Common myeloid progenitor, CD34-positive (primary cell): ENCODE measurements at regions not wholly inside any gene's neighbourhood (a gene's known extent, or its start where the extent isn't known, plus 50 kb on each side); places are given as distances from the start of the nearest gene placed in this dataset.

Source experiments
- CTCF ChIA-PET: fragments of 350-600 bp; sonication (Branson Sonifier 250); formaldehyde crosslinking; loops from one replicate; lab custom pipeline; 2021; ENCODE audit warnings: antibody characterized with exemption; lab: Charles Lee
- POLR2A ChIA-PET: fragments of 350-600 bp; sonication (Branson Sonifier 250); formaldehyde crosslinking; loops from one replicate; lab custom pipeline; 2021; ENCODE audit warnings: antibody characterized with exemption; lab: Charles Lee
- DNase-seq, 3 donors: peaks; one replicate each; pipeline versions ENCODE4 v3.0.0 to v3.0.0-alpha.2; 2013
- H3K27ac ChIP-seq, 2 experiments: 1 replicate in 1 of 2; 2 replicates in 1 of 2; pipeline ENCODE4 v1.7.0; 2013; ENCODE audit warnings: inconsistent platforms in 2 of 2, low read length in 2 of 2, mild to moderate bottlenecking in 2 of 2, low read depth in 1 of 2, moderate library complexity in 1 of 2; ENCODE audit not compliant: severe bottlenecking in 2 of 2, insufficient read depth in 1 of 2, poor library complexity in 1 of 2
- H3K27me3 ChIP-seq, 5 experiments: replicated peaks in 2 of 5; 1 replicate in 3 of 5; 2 replicates in 2 of 5; pipeline versions ENCODE4 v1.6.1 to v1.7.0; 2013; ENCODE audit warnings: low read length in 4 of 5, mild to moderate bottlenecking in 2 of 5, moderate library complexity in 2 of 5, inconsistent platforms in 1 of 5; ENCODE audit not compliant: insufficient read depth in 5 of 5, control insufficient read depth in 4 of 5
- H3K36me3 ChIP-seq, 4 experiments: 1 replicate in 2 of 4; 2 replicates in 2 of 4; pipeline versions ENCODE4 v1.6.1 to v1.7.0; 2013; ENCODE audit warnings: low read length in 3 of 4, control low read depth in 1 of 4, mild to moderate bottlenecking in 1 of 4; ENCODE audit not compliant: control insufficient read depth in 4 of 4, insufficient read depth in 4 of 4
- H3K4me1 ChIP-seq, 4 experiments: 1 replicate in 3 of 4; 2 replicates in 1 of 4; pipeline versions ENCODE4 v1.6.1 to v1.7.1; 2013; ENCODE audit warnings: low read length in 3 of 4, mild to moderate bottlenecking in 3 of 4, control low read depth in 1 of 4, inconsistent platforms in 1 of 4, moderate library complexity in 1 of 4; ENCODE audit not compliant: control insufficient read depth in 4 of 4, insufficient read depth in 4 of 4; ENCODE audit errors: control extremely low read depth in 1 of 4
- H3K4me3 ChIP-seq, 7 experiments: 1 replicate in 4 of 7; 2 replicates in 3 of 7; pipeline versions ENCODE4 v1.5.1 to v1.7.0; 2013; ENCODE audit warnings: mild to moderate bottlenecking in 7 of 7, low read length in 6 of 7, moderate library complexity in 6 of 7, inconsistent platforms in 2 of 7, low read depth in 2 of 7, control low read depth in 1 of 7; ENCODE audit not compliant: insufficient read depth in 4 of 7, control insufficient read depth in 1 of 7; ENCODE audit errors: extremely low read depth in 1 of 7
- H3K9me3 ChIP-seq, 5 experiments: 1 replicate in 4 of 5; 2 replicates in 1 of 5; pipeline versions ENCODE4 v1.6.1 to v1.7.1; 2013; ENCODE audit warnings: low read length in 4 of 5, mild to moderate bottlenecking in 2 of 5, inconsistent platforms in 1 of 5, low read depth in 1 of 5, moderate library complexity in 1 of 5; ENCODE audit not compliant: control insufficient read depth in 4 of 5, insufficient read depth in 2 of 5; ENCODE audit errors: control extremely low read depth in 1 of 5
- WGBS: methylation state at CpG from one replicate; pipeline ENCODE4 v1.1.5; 2013; ENCODE audit not compliant: insufficient coverage; 5-methylcytosine and 5-hydroxymethylcytosine counted together

- no peaks in the 10 kb centered on the region for H3K27me3 ChIP-seq
- ChIA-PET CTCF (no interaction called here), POLR2A (no interaction called here)
- H3K36me3 ChIP-seq = no peaks in the 10 kb centered on the region
- no peak overlapping the region for H3K27ac ChIP-seq
- H3K4me1 ChIP-seq = no peaks in the 10 kb centered on the region
- peaks cover 0 to 4% (median 0%) of the 10 kb centered on the region in 5 experiments for H3K9me3 ChIP-seq
- no peak overlapping the region for H3K4me3 ChIP-seq
- no peak for DNase-seq
These were observed 193.5 kb downstream of the CYYR1 start for GRCh38 chr21:26379561-26379960.

GRCh38 chr21:26377111-26377694, 195.9 kb downstream of the CYYR1 start:
- no peak for DNase-seq
- Histone ChIP-seq H3K27me3 (no peaks in the 10 kb centered on the region), H3K9me3 (no peaks in the 10 kb centered on the region), H3K4me3 (no peak overlapping the region), H3K36me3 (no peaks in the 10 kb centered on the region), H3K4me1 (no peaks in the 10 kb centered on the region), H3K27ac (no peak overlapping the region)
- CTCF ChIA-PET = interaction anchor here (0.5 kb wide), 1 partner anchor 97 kb away, joined by 4 read pairs; no protein-coding TSS in a partner anchor
- POLR2A ChIA-PET = no interaction called here
- no CpG with 5 or more reads among the region's 2 CpGs for WGBS

GRCh38 chr21:26374817-26375216, 198.3 kb downstream of the CYYR1 start:
- Histone ChIP-seq H3K36me3 (no peaks in the 10 kb centered on the region), H3K4me1 (no peaks in the 10 kb centered on the region), H3K9me3 (no peaks in the 10 kb centered on the region), H3K27me3 (no peaks in the 10 kb centered on the region), H3K27ac (no peak overlapping the region), H3K4me3 (no peak overlapping the region)
- CTCF ChIA-PET = no interaction called here
- WGBS = 50% methylated on average over 1 of the region's 2 CpGs
- POLR2A ChIA-PET = no interaction called here
- no peak for DNase-seq

- H3K9me3 ChIP-seq = no peaks in the 10 kb centered on the region
- no peaks in the 10 kb centered on the region for H3K4me1 ChIP-seq
- POLR2A ChIA-PET = no interaction called here
- CTCF ChIA-PET = no interaction called here
- H3K36me3 ChIP-seq = no peaks in the 10 kb centered on the region
- DNase-seq = no peak
- H3K27me3 ChIP-seq = no peaks in the 10 kb centered on the region
- H3K27ac ChIP-seq = no peak overlapping the region
- no CpG with 5 or more reads among the region's 3 CpGs for WGBS
- no peak overlapping the region for H3K4me3 ChIP-seq
These were observed 198.2 kb upstream of the APP start for GRCh38 chr21:26368591-26369320.

- no CpG with 5 or more reads among the region's 2 CpGs for WGBS
- H3K9me3 ChIP-seq = no peaks in the 10 kb centered on the region
- no peaks in the 10 kb centered on the region for H3K36me3 ChIP-seq
- H3K4me3 ChIP-seq = no peak overlapping the region
- ChIA-PET POLR2A (no interaction called here), CTCF (no interaction called here)
- H3K4me1 ChIP-seq = no peaks in the 10 kb centered on the region
- no peak overlapping the region for H3K27ac ChIP-seq
- H3K27me3 ChIP-seq = no peaks in the 10 kb centered on the region
- DNase-seq = no peak
These were observed 196.2 kb upstream of the APP start for GRCh38 chr21:26366781-26367180.

GRCh38 chr21:26365849-26366248, 195.3 kb upstream of the APP start:
- Histone ChIP-seq H3K9me3 (no peaks in the 10 kb centered on the region), H3K4me3 (no peak overlapping the region), H3K27me3 (no peaks in the 10 kb centered on the region), H3K36me3 (no peaks in the 10 kb centered on the region), H3K4me1 (no peaks in the 10 kb centered on the region), H3K27ac (no peak overlapping the region)
- ChIA-PET POLR2A (no interaction called here), CTCF (no interaction called here)
- DNase-seq = no peak
- 97% methylated on average over 2 of the region's 3 CpGs for WGBS

- CTCF ChIA-PET = no interaction called here
- WGBS = no CpG with 5 or more reads among the region's 1 CpG
These were observed 181.1 kb upstream of the APP start for GRCh38 chr21:26351661-26352060.

More at GRCh38 chr21:26351661-26352060, 181.1 kb upstream of the APP start:
- Histone ChIP-seq H3K27me3 (no peaks in the 10 kb centered on the region), H3K9me3 (peaks cover 0 to 2% (median 0%) of the 10 kb centered on the region in 5 experiments), H3K4me1 (no peaks in the 10 kb centered on the region), H3K27ac (no peak overlapping the region), H3K4me3 (no peak overlapping the region), H3K36me3 (no peaks in the 10 kb centered on the region)
- DNase-seq = no peak
- POLR2A ChIA-PET = no interaction called here
